SU-DHL-6 (cell line): ENCODE measurements at regions not wholly inside any gene's neighbourhood (a gene's known extent, or its start where the extent isn't known, plus 50 kb on each side); places are given as distances from the start of the nearest gene placed in this dataset.

ENCODE experiments used
- H2AFZ ChIP-seq: fragments of 200-600 bp; sonication (generic); 2 replicates; pipeline ENCODE4 v1.6.1; 2014; ENCODE audit warnings: low read depth, mild to moderate bottlenecking, moderate library complexity, mixed read lengths, antibody characterized with exemption, low read length; ENCODE audit not compliant: severe bottlenecking
- H3F3A ChIP-seq: fragments of 200-600 bp; shearing (Covaris generic); 2 replicates; pipeline ENCODE4 v1.6.0; 2016; ENCODE audit warnings: antibody characterized with exemption, mild to moderate bottlenecking; ENCODE audit not compliant: insufficient read depth
- H3K27ac ChIP-seq: fragments of 200-600 bp; sonication (generic); 2 replicates; pipeline ENCODE4 v1.5.1; 2016; ENCODE audit warnings: low read depth, mild to moderate bottlenecking, low read length, moderate library complexity, mixed read lengths
- H3K27me3 ChIP-seq: fragments of 200-600 bp; sonication (generic), shearing (Covaris generic); 2 replicates; pipeline ENCODE4 v1.6.0; 2014; ENCODE audit warnings: mild to moderate bottlenecking, low read length
- H3K36me3 ChIP-seq: fragments of 200-600 bp; sonication (generic); 2 replicates; pipeline ENCODE4 v1.6.1; 2014; ENCODE audit warnings: mild to moderate bottlenecking, low read length, mixed read lengths
- H3K4me2 ChIP-seq: fragments of 300-600, 200-600 bp; shearing (Covaris generic), sonication (generic); 2 replicates; pipeline ENCODE4 v1.6.0; 2014; ENCODE audit warnings: low read length, low read depth, mild to moderate bottlenecking; ENCODE audit not compliant: poor library complexity, severe bottlenecking
- H3K4me3 ChIP-seq: fragments of 200-600 bp; sonication (generic); 2 replicates; pipeline ENCODE4 v1.5.1; 2014; ENCODE audit warnings: antibody characterized with exemption, low read length, mild to moderate bottlenecking, mixed read lengths; ENCODE audit not compliant: insufficient read depth, poor library complexity, severe bottlenecking
- H3K79me2 ChIP-seq: fragments of 200-600 bp; sonication (generic); 2 replicates; pipeline ENCODE4 v1.6.1; 2014; ENCODE audit warnings: mild to moderate bottlenecking, low read length, moderate library complexity; ENCODE audit not compliant: insufficient read depth
- H3K9ac ChIP-seq: fragments of 200-600 bp; sonication (generic); 2 replicates; pipeline ENCODE4 v1.7.0; 2014; ENCODE audit warnings: mild to moderate bottlenecking, low read length
- H3K9me2 ChIP-seq: fragments of 200-600 bp; sonication (generic); replicated peaks from 2 replicates; pipeline ENCODE4 v1.6.1; 2014; ENCODE audit warnings: low read length; ENCODE audit not compliant: insufficient read depth
- H3K9me3 ChIP-seq: fragments of 200-600 bp; sonication (generic); 2 replicates; pipeline ENCODE4 v1.6.1; 2014; ENCODE audit warnings: low read length, mixed read lengths; ENCODE audit not compliant: insufficient read depth
- H4K20me1 ChIP-seq: fragments of 200-600 bp; sonication (generic); 2 replicates; pipeline ENCODE4 v1.6.1; 2014; ENCODE audit warnings: low read depth, mild to moderate bottlenecking, antibody characterized with exemption, low read length, moderate library complexity, mixed read lengths
- CTCF ChIP-seq: fragments of 200-600 bp; sonication (generic); IDR thresholded peaks from one replicate; pipeline ENCODE4 v1.5.1; 2017; ENCODE audit warnings: antibody characterized with exemption, mild to moderate bottlenecking, low read length, moderate library complexity; ENCODE audit not compliant: insufficient read depth, poor library complexity, severe bottlenecking
- EZH2phosphoT487 ChIP-seq: fragments of 200-600 bp; sonication (generic), shearing (Covaris generic); conservative IDR thresholded peaks from 2 replicates; pipeline ENCODE4 v1.6.1; 2018; ENCODE audit warnings: mild to moderate bottlenecking, antibody characterized with exemption, low read length, moderate library complexity, mixed read lengths

DNA sequence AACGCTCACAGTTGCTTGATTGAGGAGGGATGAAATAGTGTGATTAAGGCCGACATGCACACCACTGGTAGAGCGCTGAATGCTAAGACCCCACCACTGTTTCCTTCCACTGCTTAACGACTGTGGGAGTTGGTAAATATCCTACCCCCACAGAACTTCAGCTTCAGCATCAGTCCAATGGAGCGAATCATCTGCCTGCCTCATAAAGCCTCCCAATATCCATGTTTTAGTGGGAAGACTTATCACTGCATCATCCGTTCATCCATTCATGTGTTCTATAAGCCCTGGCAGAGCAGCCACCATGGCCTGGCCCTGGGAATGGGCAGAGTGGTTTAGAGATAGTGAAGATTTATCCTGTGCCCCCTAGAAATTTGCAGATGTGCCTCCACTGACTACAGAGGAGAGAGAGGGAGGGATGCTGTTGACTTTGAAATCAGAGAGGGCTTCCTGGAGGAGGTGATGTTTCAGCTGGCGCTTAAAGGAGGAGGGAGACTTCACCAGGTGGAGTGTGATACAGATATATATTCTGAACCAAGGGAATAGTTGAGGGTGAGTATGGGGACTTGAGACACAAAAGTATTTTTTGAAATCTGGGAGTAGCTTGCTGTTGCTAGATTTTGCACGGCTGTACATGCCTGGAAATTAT, 71.9 kb upstream of the STX18 start:
- H3K36me3 ChIP-seq: no peaks in the 10 kb centered on the region
- no peaks in the 10 kb centered on the region for H3F3A ChIP-seq
- H3K4me2 ChIP-seq: no peak overlapping the region
- no peak overlapping the region for H3K4me3 ChIP-seq
- no peaks in the 10 kb centered on the region for H3K79me2 ChIP-seq
- no peaks in the 10 kb centered on the region for H3K27me3 ChIP-seq
- no peaks in the 10 kb centered on the region for H3K9me2 ChIP-seq
- no peak for TF ChIP-seq CTCF
- no peak for TF ChIP-seq EZH2phosphoT487
- no peaks in the 10 kb centered on the region for H4K20me1 ChIP-seq
- no peak overlapping the region for H3K9ac ChIP-seq
- H3K27ac ChIP-seq: no peak overlapping the region
- no peaks in the 10 kb centered on the region for H3K9me3 ChIP-seq
- H2AFZ ChIP-seq: no peak overlapping the region

- Histone ChIP-seq H3K4me2 (no peak overlapping the region), H3K9ac (no peak overlapping the region), H3K27me3 (no peaks in the 10 kb centered on the region), H2AFZ (no peak overlapping the region), H4K20me1 (no peaks in the 10 kb centered on the region), H3K27ac (no peak overlapping the region), H3K4me3 (no peak overlapping the region), H3F3A (no peaks in the 10 kb centered on the region), H3K79me2 (no peaks in the 10 kb centered on the region), H3K9me2 (no peaks in the 10 kb centered on the region), H3K36me3 (no peaks in the 10 kb centered on the region), H3K9me3 (no peaks in the 10 kb centered on the region)
- no peak for TF ChIP-seq EZH2phosphoT487
- TF ChIP-seq CTCF: no peak
Observed at GRCh38 chr4:4613126-4613465, 71.2 kb upstream of the STX18 start.

DNA sequence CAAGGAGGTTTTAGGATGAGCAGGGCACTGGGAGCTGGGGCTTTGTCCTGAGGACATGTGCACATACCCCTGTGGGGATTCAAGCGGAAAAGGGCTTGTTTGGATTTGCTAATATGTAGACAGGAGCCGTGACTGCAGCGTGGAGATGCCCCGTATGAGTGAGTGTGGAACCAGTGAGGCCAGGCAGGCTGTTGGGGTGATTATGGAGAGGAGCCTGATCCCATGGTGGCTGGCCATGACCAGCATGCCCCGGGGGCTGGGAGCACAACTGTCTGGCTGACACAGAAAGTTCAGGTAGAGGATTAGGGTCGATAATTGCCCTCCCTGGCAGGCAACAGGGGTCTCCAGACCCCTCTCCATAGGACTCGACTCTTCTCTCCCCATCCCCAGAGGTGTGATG, 68.8 kb upstream of the STX18 start:
- no peak overlapping the region for H2AFZ ChIP-seq
- H3K9ac ChIP-seq: no peak overlapping the region
- H3K79me2 ChIP-seq: no peaks in the 10 kb centered on the region
- no peak overlapping the region for H3K4me3 ChIP-seq
- H4K20me1 ChIP-seq: no peaks in the 10 kb centered on the region
- H3K27ac ChIP-seq: no peak overlapping the region
- H3K4me2 ChIP-seq: no peak overlapping the region
- no peaks in the 10 kb centered on the region for H3F3A ChIP-seq
- H3K36me3 ChIP-seq: no peaks in the 10 kb centered on the region
- no peak for TF ChIP-seq EZH2phosphoT487
- H3K9me3 ChIP-seq: no peaks in the 10 kb centered on the region
- no peaks in the 10 kb centered on the region for H3K27me3 ChIP-seq
- no peaks in the 10 kb centered on the region for H3K9me2 ChIP-seq

- Histone ChIP-seq H3K9me3 (no peaks in the 10 kb centered on the region), H3K27me3 (no peaks in the 10 kb centered on the region), H3K4me2 (no peak overlapping the region), H3K27ac (no peak overlapping the region), H4K20me1 (no peaks in the 10 kb centered on the region), H3K9ac (no peak overlapping the region), H2AFZ (no peak overlapping the region), H3K4me3 (no peak overlapping the region), H3K79me2 (no peaks in the 10 kb centered on the region), H3K36me3 (no peaks in the 10 kb centered on the region), H3F3A (no peaks in the 10 kb centered on the region), H3K9me2 (no peaks in the 10 kb centered on the region)
- TF ChIP-seq CTCF: no peak
- no peak for TF ChIP-seq EZH2phosphoT487
Observed at GRCh38 chr4:4609622-4610334, 67.9 kb upstream of the STX18 start.
